Calu3 (cell line): ENCODE measurements at regions not wholly inside any gene's neighbourhood (a gene's known extent, or its start where the extent isn't known, plus 50 kb on each side); places are given as distances from the start of the nearest gene placed in this dataset.

Experiments
- BruUV-seq: library from RNA; stranded (reverse); fragments of 400-500 nt; replicated peaks from 2 replicates; lab custom pipeline; 2021; lab: Mats Ljungman, UMichigan
- CTCF ChIA-PET: fragments of 300-600 bp; sonication (Branson Sonifier 250); formaldehyde crosslinking; loops from one replicate; lab custom pipeline; 2022; ENCODE audit warnings: antibody characterized with exemption; lab: Charles Lee
- DNase-seq: peaks from one replicate; pipeline ENCODE4 v3.0.0; 2022
- H3K27ac Mint-ChIP-seq: one replicate; pipeline ENCODE4 v1.8.0; 2022; ENCODE audit warnings: mixed read lengths; ENCODE audit not compliant: unreplicated experiment
- H3K27me3 Mint-ChIP-seq: one replicate; pipeline ENCODE4 v1.8.0; 2022; ENCODE audit warnings: mixed read lengths; ENCODE audit not compliant: unreplicated experiment
- H3K36me3 Mint-ChIP-seq: one replicate; pipeline ENCODE4 v1.8.0; 2022; ENCODE audit warnings: mild to moderate bottlenecking, moderate library complexity, mixed read lengths; ENCODE audit not compliant: insufficient read depth, unreplicated experiment
- H3K4me1 Mint-ChIP-seq: one replicate; pipeline ENCODE4 v1.8.0; 2022; ENCODE audit warnings: mild to moderate bottlenecking, low read depth, mixed read lengths; ENCODE audit not compliant: unreplicated experiment
- H3K4me3 Mint-ChIP-seq: one replicate; pipeline ENCODE4 v1.8.0; 2022; ENCODE audit warnings: mild to moderate bottlenecking, low read depth, moderate library complexity, mixed read lengths; ENCODE audit not compliant: unreplicated experiment
- H3K9me3 Mint-ChIP-seq: one replicate; pipeline ENCODE4 v1.8.0; 2022; ENCODE audit warnings: low read depth, mixed read lengths; ENCODE audit not compliant: unreplicated experiment
- intact Hi-C: fragments of 100-400 bp; cut with micrococcal nuclease; formaldehyde crosslinking; loops from one replicate; pipeline ENCODE4 v1.10.0; 2022; ENCODE audit not compliant: unreplicated experiment
- TF ChIP-seq, protein P1 (sequence below): fragments of 200-600 bp; IDR thresholded peaks from one replicate; pipeline ENCODE4 v1.8.0; 2022; ENCODE audit warnings: antibody characterized with exemption; ENCODE audit not compliant: unreplicated experiment

DNA sequence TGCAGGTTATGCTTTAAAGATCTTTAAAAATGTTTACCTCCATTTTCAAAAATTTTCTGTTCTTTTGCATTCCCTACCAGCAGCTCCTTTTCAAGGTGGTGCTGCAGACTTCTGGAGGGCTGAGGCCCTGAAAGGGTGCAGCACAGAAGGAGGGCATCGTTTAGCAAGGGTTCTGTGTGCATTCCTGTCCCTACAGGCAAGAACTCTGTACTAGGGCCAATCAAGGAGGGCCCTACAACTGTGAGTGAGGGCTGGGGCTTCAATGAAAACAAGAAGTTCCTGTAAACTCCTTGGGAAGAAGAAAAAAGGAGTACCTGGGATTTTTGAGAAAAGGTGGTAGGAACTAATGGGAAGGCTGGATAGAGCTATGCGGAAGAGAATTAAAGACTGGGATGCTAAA is 50.7 kb upstream of the CSRP2 start:
- H3K4me3 Mint-ChIP-seq: no peak overlapping the region
- no peak overlapping the region for H3K27ac Mint-ChIP-seq
- CTCF ChIA-PET: no interaction called here
- H3K36me3 Mint-ChIP-seq: no peaks in the 10 kb centered on the region
- H3K4me1 Mint-ChIP-seq: no peaks in the 10 kb centered on the region
- no TSS peak for BruUV-seq
- H3K27me3 Mint-ChIP-seq: peaks cover 21% of the 10 kb centered on the region
- no peak for DNase-seq
- intact Hi-C loops: loop anchor here (10.0 kb wide), 2 partner anchors 105 to 135 kb away; no protein-coding TSS in a partner anchor
- no peaks in the 10 kb centered on the region for H3K9me3 Mint-ChIP-seq
- TF ChIP-seq, protein P1, sequence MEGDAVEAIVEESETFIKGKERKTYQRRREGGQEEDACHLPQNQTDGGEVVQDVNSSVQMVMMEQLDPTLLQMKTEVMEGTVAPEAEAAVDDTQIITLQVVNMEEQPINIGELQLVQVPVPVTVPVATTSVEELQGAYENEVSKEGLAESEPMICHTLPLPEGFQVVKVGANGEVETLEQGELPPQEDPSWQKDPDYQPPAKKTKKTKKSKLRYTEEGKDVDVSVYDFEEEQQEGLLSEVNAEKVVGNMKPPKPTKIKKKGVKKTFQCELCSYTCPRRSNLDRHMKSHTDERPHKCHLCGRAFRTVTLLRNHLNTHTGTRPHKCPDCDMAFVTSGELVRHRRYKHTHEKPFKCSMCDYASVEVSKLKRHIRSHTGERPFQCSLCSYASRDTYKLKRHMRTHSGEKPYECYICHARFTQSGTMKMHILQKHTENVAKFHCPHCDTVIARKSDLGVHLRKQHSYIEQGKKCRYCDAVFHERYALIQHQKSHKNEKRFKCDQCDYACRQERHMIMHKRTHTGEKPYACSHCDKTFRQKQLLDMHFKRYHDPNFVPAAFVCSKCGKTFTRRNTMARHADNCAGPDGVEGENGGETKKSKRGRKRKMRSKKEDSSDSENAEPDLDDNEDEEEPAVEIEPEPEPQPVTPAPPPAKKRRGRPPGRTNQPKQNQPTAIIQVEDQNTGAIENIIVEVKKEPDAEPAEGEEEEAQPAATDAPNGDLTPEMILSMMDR: no peak
